GM19372 (cell line): ENCODE measurements at regions not wholly inside any gene's neighbourhood (a gene's known extent, or its start where the extent isn't known, plus 50 kb on each side); places are given as distances from the start of the nearest gene placed in this dataset.

Source experiments
- ATAC-seq: cut with Tn5 transposase; IDR thresholded peaks from one replicate; pipeline ENCODE4 v1.9.1; 2021; ENCODE audit warnings: mild to moderate bottlenecking, low read depth, moderate library complexity; ENCODE audit not compliant: unreplicated experiment

GRCh38 chr7:121575194-121575765 is 179.2 kb upstream of the FAM3C start:
- ATAC-seq = no peak

- no peak for ATAC-seq
Measured at GRCh38 chr7:121574109-121574508, 178.0 kb upstream of the FAM3C start.

DNA sequence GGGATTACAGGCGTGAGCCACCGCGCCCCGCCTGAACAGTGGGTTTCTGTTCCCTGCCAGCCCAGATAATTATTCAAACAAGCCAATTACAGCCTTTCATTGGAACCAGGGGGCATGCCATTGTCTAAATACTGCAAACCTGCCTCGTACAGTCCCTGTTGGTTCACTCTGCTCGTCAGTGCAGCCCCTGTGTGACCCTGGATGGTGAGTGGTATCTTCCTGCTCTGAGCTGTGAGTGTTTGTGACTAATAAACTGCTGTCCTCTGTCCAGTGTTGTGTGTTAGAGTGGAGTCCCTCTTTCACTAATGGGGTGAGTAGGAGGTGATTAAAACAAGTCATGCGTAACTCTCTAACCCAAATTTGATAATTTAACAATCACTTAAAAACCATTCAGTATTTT is 176.5 kb upstream of the FAM3C start:
- ATAC-seq = no peak

- ATAC-seq = no peak
Measured at GRCh38 chr7:121570365-121570764, 174.3 kb upstream of the FAM3C start.

- no peak for ATAC-seq
Measured at GRCh38 chr7:121563177-121563576, 167.1 kb upstream of the FAM3C start.

- no peak for ATAC-seq
Measured at GRCh38 chr7:121562259-121562658, 166.2 kb upstream of the FAM3C start.

- ATAC-seq = no peak
Measured at GRCh38 chr7:121561717-121562116, 165.6 kb upstream of the FAM3C start.

DNA sequence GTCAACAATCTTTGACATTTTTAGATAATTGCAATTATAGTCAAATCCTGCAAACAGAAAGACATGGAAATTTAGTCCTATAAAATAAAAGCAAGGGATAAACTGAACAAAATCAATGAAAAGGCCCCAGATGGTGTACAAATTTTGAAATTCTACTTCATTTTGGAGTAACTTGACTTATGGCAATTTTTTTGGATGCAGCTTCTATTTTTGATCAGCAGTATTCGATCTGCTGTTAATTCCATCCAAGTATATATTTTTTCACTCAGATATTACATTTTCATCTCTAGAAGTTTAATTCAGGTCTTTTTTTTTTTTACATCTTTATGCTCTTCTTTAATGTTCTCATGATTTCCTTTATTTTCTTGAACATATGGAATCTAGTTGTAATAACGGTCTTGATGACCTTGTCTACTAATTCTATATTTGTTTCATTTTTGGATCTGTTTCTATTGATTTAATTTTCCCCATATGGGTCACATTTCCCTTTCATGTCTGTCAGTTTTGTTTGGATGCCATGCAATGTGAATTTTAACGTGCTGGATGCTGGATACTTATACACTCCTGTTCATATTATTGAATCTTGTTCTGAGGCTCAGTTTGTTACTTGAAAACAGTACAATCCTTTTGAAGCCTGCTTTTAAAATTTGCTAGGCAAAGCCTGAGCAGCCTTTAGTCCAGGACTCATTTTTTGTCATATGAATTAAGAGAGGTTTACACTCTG is 164.3 kb upstream of the FAM3C start:
- no peak for ATAC-seq

GRCh38 chr7:121558288-121558687 is 162.2 kb upstream of the FAM3C start:
- ATAC-seq = no peak

DNA sequence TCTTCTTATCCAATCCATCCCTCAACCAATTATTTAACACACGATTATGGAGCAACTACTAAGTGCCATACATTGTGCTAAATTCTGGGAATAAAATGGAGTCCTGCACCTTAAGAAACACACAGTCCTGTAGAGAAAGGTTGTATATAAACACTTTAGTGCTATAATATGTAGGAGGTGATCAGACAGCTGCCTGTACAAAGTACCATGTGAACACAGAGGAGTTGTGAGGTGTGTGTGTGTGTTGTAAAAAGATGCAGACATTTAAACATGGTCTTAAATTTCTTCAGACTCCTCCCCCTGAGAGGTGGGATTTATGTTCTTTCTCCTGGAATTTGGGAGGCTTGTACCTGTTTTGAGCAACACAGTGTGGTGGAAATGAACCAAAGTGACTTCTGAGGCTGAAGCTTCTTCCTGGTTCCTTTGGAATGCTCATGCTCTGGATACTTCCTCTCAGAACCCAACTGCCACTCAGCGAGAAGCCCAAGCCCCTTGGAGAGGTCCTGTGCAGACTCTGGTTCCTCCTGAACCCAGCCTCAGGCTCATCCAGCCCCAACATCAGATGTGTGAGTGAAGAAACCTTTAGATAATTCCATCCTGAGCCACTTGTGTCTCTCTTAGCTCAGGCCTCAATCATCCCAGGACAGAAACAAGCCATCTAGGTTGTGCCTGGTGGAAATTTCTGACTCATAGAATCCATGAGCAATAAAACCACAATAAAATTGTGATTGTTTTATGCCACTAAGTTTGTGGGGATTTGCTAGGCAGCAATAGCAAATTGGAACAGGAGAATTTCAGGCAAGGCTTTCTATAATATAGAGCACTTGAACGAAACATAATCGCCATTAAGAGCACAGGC is 161.2 kb upstream of the FAM3C start:
- ATAC-seq = no peak

DNA sequence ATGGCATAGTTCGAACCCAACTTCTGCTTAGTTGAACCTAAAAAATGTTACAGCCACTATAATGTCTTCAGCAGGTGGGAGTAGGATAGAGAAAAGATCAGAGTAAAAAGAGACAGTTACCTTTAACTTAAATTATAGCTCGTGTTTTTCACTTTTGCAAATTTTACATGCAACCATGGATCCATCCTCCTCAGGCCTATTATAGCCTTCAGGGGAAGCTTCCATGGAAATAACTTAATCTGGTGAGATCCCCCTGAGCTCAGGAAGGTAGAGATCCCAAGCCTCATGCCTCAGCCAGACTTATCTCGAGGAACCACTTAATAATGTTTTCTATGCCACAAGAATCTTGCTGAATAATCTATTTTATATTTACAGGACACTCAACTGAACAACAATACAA is 159.4 kb upstream of the FAM3C start:
- no peak for ATAC-seq

DNA sequence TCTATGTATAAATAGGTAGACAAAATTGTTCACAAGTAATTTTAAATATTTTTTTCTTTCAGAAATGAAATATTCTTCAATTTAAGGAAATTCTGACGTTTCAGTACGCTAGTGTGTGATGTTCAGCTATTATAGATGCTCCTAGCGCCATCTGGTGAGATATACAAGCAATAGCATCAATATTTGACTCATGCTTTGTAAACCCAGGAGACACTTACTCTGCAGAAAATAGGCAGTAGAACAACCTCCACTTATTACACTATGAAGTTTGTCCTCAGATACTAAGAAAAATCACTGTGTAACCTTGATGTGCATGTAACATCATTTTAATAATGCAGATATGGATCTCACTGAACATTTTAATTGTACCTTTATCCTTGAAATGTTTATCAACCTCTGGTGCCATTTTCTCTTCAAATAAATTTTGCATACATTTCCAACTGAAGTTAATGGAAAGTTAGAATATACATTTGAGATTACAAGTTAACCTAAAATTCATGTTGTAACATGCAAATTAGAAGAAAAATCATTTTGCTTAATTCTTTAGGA is 151.5 kb upstream of the FAM3C start:
- ATAC-seq = peak; percentile 88

DNA sequence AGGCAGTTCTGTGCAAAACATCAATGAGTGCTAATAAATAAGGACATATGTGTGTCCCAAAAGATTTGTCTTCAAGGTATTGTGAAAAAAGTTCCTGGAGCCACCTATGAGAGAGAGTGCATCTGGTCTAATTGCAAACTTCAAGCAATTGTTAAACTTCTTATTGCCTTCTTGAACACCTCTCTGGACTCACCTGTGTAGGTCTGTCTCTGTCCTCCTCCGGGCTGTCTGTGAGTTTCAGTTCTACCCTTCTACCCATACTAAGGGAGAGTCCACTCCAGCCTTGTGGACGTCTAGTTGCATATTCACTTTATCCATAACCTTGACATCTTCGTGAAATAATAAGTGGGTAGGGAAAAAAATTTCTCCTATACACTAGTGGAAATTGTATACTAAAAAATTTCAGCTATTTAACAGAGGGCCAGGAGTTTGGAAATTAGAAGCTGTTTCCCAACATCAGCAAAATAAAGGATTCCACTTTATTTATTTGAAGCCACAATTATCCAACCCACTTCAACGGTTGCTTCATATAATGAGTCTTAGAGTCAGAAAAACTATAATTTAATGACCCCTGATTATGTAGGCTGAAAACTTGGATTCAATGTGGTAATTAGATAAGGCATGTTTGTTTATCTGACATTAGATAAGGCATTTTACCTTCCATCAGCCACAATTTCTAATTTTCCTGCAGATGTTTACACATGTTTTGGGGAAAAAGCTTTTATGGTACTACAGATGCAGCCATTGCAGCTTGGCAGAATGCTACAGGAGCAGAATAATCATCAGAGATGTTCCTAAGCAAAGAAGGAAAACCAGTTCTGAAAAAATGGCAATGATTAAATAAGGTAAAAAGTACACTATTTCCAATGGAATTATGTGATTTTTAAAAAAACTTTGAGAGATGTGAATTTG is 150.8 kb upstream of the FAM3C start:
- ATAC-seq = no peak

DNA sequence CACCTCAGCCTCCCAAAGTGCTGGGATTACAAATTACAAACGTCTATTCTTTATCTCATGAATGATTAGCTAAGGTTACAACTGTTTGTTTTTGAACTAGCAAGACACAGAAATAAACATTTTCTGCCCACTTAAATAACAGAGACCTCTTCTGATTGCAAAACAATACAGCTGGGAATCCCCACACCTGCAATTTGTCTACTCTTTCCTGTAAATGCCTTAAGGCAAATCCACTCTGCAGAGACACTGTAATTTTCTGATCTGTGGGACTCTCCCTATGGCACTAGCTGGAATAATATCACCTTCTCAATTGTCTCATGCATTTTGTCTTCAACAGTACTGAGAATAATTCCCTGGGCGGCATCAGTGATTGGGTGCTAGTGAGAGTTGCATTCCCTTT is 149.3 kb upstream of the FAM3C start:
- ATAC-seq = no peak

DNA sequence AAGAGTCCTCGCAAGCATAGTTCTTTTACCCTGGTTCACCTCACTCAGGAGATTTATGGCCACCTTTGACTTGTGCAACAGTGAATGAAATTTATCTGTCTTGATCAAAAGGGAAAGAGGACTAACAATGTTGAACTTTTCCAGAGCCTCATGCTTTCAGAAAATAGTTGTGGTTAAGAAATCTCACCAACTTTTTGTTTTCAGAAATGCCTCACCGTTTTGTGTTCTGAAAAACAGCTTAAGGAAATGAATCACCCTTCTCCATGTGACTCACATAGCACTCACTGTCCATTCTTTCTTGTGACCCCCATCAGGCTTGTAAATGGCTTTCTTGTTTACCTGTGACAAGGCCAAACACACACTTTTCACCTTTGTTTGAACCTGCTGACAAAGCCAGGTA is 148.6 kb upstream of the FAM3C start:
- ATAC-seq = no peak

DNA sequence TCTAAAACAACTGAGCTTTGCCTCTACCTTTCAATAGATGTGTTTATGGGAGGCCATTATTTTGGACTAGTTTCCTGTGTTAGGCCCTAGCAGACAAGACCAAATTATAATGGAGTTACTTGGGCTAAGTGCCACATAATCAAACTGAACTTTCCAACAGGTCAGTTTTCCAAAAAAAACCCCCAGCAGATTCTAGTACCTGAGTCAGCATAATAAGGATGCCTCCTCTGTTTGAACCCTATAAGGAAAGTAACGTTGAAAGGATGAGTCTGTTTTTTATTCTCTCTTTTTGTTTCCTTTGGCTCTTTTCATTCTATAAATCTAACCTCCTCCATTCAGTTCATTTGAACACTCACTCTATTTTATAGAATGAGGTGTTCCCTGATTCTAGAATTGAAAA is 148.1 kb upstream of the FAM3C start:
- no peak for ATAC-seq

DNA sequence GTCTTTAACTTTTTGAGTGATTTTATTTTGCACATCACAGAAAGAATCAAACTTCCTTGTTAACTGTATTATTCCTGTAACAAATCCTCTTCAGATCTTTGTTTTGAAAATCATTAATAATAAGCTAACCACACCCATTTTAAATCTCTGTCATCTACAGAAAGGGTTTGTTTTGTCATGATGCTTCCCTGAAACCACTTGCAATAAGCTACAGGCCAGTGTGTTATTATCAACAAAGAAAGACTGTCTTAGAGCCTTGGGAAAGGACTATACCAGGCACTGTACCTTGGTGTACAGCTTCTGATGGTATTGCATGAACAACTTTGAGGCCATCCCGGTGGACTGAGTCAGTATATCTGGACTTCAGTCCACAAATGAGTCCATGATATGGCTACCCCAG is 145.3 kb upstream of the FAM3C start:
- no peak for ATAC-seq

- ATAC-seq = no peak
Measured at GRCh38 chr7:121540138-121540537, 144.0 kb upstream of the FAM3C start.

DNA sequence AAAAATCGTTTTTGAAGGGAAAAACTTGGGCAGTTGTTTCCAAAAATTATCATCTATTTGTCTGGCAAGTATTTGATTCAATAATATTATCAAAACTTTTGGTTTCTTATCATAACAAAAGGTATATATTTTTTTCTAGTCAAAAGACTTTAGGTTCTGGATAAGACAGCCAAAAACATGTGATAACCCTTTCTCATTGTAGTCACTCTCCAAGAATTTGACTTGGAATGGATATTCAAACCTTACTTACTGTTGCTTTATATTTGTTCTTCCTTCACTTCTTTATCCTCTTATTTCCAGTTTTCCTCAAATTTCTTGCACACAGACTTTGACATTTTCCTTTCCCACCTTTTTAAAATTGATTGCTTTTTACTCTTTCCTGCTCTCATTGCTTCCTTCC is 140.9 kb upstream of the FAM3C start:
- ATAC-seq = no peak
